HL-60 (cell line): ENCODE measurements at regions not wholly inside any gene's neighbourhood (a gene's known extent, or its start where the extent isn't known, plus 50 kb on each side); places are given as distances from the start of the nearest gene placed in this dataset.

Experiments used
- CTCF ChIP-seq: IDR thresholded peaks from one replicate; pipeline ENCODE4 v1.5.1; 2011; ENCODE audit warnings: low read length, control low read depth, inconsistent platforms; ENCODE audit not compliant: insufficient read depth
- GABPA ChIP-seq: IDR thresholded peaks from 2 replicates; pipeline ENCODE4 v1.6.1; 2012; ENCODE audit warnings: low read depth
- POLR2AphosphoS5 ChIP-seq: IDR thresholded peaks from 2 replicates; pipeline ENCODE4 v1.6.1; 2012; ENCODE audit warnings: low read depth

- TF ChIP-seq POLR2AphosphoS5, result no peak
- TF ChIP-seq CTCF, result no peak
- TF ChIP-seq GABPA, result no peak
Observed at GRCh38 chr17:72239548-72239947, 118.7 kb downstream of the SOX9 start.
